HG03354 (cell line): ENCODE measurements at regions not wholly inside any gene's neighbourhood (a gene's known extent, or its start where the extent isn't known, plus 50 kb on each side); places are given as distances from the start of the nearest gene placed in this dataset.
"Not testable (repeated sequence)": the region's sequence is repeated elsewhere in the genome, so short reads cannot be mapped to it uniquely, and the experiment has no call there.

Experiments
- ATAC-seq: cut with Tn5 transposase; IDR thresholded peaks from one replicate; pipeline ENCODE4 v1.9.1; 2021; ENCODE audit warnings: mild to moderate bottlenecking; ENCODE audit not compliant: unreplicated experiment, poor library complexity, severe bottlenecking

- no peak for ATAC-seq
Observed at GRCh38 chr2:207216457-207216856, 50.7 kb upstream of the KLF7 start.

- no peak for ATAC-seq
Observed at GRCh38 chr2:207217442-207217841, 51.7 kb upstream of the KLF7 start.

- ATAC-seq, result no peak
Observed at GRCh38 chr2:207219081-207219630, 53.4 kb upstream of the KLF7 start.

- no peak for ATAC-seq
Observed at GRCh38 chr2:207219676-207220501, 54.1 kb upstream of the KLF7 start.

GRCh38 chr2:207221731-207222130 is 56.0 kb upstream of the KLF7 start:
- ATAC-seq, result no peak

- ATAC-seq, result peak; percentile 83
Observed at GRCh38 chr2:207223051-207223450, 57.3 kb upstream of the KLF7 start.

GRCh38 chr2:207224381-207224780 is 58.6 kb upstream of the KLF7 start:
- ATAC-seq, result no peak

- ATAC-seq, result no peak
Observed at GRCh38 chr2:207224791-207225482, 59.2 kb upstream of the KLF7 start.

GRCh38 chr2:207225773-207226172 is 60.0 kb upstream of the KLF7 start:
- ATAC-seq, result no peak

- ATAC-seq, result no peak
Observed at GRCh38 chr2:207226243-207226642, 60.5 kb upstream of the KLF7 start.

- ATAC-seq, result no peak
Observed at GRCh38 chr2:207226671-207227061, 60.9 kb upstream of the KLF7 start.

GRCh38 chr2:207227062-207227748 is 61.5 kb upstream of the KLF7 start:
- no peak for ATAC-seq

GRCh38 chr2:207227749-207228145 is 62.0 kb upstream of the KLF7 start:
- ATAC-seq, result no peak

- no peak for ATAC-seq
Observed at GRCh38 chr2:207228402-207228801, 62.7 kb upstream of the KLF7 start.

- no peak for ATAC-seq
Observed at GRCh38 chr2:207229161-207229560, 63.4 kb upstream of the KLF7 start.

- no peak for ATAC-seq
Observed at GRCh38 chr2:207230261-207231105, 64.7 kb upstream of the KLF7 start.

GRCh38 chr2:207231106-207231865 is 65.5 kb upstream of the KLF7 start:
- ATAC-seq, result no peak

GRCh38 chr2:207231967-207232366 is 66.2 kb upstream of the KLF7 start:
- ATAC-seq, result no peak

- ATAC-seq, result not testable (repeated sequence)
Observed at GRCh38 chr2:207233141-207233540, 67.4 kb upstream of the KLF7 start.
